AG10803 (cell line): ENCODE measurements at regions not wholly inside any gene's neighbourhood (a gene's known extent, or its start where the extent isn't known, plus 50 kb on each side); places are given as distances from the start of the nearest gene placed in this dataset.
"Not testable (repeated sequence)": the region's sequence is repeated elsewhere in the genome, so short reads cannot be mapped to it uniquely, and the experiment has no call there.

Experiments used
- DNase-seq: peaks from one replicate; pipeline ENCODE4 v3.0.0; 2010; ENCODE audit warnings: low read depth
- H3K4me3 ChIP-seq: 2 replicates; pipeline ENCODE4 v1.5.1; 2011; ENCODE audit warnings: mild to moderate bottlenecking, low read length, control low read depth
- TF ChIP-seq, protein P1 (sequence below): conservative IDR thresholded peaks from 2 replicates; pipeline ENCODE4 v1.5.1; 2011; ENCODE audit warnings: mild to moderate bottlenecking, low read length, control low read depth, inconsistent platforms

DNA sequence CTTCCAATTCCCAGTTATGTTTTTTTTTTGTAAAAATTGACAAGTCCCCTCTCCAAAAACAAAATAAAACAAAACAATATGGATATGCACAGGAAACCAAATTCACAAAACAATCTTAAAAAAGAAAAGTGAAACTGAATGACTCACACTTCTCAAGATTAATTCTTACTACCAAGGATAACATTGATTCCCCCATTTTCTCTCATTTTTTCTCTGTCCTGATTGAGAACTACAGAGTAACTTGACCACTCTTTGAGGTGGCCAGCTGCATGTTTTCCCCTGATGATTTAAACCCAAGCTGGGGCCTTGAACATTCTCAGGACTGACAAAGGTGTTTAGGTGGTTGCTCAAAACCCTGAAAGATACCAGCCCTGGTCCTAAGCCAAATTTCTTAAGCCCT is 149.0 kb downstream of the AHSP start:
- no peak for DNase-seq
- H3K4me3 ChIP-seq, result no peak overlapping the region
- TF ChIP-seq, protein P1, sequence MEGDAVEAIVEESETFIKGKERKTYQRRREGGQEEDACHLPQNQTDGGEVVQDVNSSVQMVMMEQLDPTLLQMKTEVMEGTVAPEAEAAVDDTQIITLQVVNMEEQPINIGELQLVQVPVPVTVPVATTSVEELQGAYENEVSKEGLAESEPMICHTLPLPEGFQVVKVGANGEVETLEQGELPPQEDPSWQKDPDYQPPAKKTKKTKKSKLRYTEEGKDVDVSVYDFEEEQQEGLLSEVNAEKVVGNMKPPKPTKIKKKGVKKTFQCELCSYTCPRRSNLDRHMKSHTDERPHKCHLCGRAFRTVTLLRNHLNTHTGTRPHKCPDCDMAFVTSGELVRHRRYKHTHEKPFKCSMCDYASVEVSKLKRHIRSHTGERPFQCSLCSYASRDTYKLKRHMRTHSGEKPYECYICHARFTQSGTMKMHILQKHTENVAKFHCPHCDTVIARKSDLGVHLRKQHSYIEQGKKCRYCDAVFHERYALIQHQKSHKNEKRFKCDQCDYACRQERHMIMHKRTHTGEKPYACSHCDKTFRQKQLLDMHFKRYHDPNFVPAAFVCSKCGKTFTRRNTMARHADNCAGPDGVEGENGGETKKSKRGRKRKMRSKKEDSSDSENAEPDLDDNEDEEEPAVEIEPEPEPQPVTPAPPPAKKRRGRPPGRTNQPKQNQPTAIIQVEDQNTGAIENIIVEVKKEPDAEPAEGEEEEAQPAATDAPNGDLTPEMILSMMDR, result no peak

DNA sequence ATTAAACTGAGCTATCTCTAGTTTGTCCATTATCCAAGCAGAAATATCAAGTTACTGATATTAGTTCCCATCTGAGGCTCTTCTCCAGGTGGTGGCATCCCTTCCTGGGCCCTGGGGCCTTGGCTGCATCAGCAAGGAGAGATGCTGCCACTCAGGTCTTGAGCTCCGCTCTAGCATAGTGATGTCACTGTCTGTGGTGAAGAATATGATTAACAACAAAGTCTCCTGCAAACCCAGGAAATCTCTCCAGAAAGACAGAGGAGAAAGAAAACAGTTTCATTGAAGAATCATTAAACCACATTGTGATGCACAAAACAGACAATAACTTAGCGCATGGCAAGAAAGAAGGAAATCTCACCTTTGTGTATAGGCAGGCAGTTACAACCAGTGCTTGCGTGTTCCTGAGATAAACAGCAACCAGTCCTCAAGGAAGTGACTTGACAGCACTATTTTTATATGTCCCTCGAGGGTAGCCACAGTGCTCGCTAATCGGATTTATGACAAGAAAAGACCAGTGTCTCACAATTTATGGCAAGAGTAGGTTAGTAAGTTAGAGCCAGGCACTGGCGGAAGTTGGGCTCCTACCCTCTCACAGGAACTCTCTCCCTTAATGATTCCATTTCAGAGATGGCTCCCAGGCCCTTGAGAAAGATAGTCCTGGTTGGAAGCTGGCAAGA is 151.1 kb downstream of the AHSP start:
- TF ChIP-seq, protein P1, result no peak
- DNase-seq, result no peak
- H3K4me3 ChIP-seq, result no peak overlapping the region

DNA sequence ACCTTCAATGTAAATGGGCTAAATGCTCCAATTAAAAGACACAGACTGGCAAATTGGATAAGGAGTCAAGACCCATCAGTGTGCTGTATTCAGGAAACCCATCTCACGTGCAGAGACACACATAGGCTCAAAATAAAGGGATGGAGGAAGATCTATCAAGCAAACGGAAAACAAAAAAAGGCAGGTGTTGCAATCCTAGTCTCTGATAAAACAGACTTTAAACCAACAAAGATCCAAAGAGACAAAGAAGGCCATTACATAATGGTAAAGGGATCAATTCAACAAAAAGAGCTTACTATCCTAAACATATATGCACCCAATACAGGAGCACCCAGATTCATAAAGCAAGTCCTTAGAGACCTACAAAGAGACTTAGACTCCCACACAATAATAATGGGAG is 161.6 kb downstream of the AHSP start:
- not testable (repeated sequence) for DNase-seq, H3K4me3 ChIP-seq

DNA sequence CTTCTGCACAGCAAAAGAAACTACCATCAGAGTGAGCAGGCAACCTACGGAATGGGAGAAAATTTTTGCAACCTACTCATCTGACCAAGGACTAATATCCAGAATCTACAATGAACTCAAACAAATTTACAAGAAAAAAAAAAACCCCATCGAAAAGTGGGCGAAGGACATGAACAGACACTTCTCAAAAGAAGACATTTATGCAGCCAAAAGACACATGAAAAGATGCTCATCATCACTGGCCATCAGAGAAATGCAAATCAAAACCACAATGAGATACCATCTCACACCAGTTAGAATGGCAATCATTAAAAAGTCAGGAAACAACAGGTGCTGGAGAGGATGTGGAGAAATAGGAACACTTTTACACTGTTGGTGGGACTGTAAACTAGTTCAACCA is 164.6 kb downstream of the AHSP start:
- DNase-seq, result not testable (repeated sequence)

DNA sequence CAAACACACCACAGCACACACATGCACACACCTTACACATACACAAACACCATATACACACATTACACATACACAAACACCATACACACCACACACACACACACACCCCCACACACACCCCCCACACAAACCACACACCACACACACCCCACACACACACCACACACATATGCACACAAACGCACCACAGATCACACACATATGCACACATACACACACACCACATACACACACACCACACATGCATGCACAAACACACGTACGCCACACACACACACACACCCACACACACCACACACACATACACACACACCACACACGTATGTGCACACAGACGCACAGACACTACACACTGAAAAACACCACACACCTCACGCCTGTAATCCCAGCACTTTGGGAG is 166.0 kb downstream of the AHSP start:
- TF ChIP-seq, protein P1, result no peak
- no peak overlapping the region for H3K4me3 ChIP-seq
- DNase-seq, result no peak

More for the DNA sequence above, 164.6 kb downstream of the AHSP start:
- H3K4me3 ChIP-seq, result not testable (repeated sequence)

DNA sequence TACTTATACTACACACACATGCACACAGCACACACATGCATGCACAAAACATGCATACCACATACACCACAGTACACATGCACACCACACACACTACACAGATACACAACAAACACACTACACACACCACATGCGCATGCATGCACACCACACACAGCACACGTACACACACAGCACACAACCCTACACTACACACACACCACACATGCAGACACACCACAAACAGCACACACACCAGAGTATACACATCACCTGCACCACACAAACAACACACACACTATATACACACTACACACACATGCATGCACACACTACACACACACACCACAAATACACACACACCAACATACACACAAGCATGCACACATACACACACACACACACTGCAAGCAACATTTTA is 166.8 kb downstream of the AHSP start:
- TF ChIP-seq, protein P1, result no peak
- no peak for DNase-seq

DNA sequence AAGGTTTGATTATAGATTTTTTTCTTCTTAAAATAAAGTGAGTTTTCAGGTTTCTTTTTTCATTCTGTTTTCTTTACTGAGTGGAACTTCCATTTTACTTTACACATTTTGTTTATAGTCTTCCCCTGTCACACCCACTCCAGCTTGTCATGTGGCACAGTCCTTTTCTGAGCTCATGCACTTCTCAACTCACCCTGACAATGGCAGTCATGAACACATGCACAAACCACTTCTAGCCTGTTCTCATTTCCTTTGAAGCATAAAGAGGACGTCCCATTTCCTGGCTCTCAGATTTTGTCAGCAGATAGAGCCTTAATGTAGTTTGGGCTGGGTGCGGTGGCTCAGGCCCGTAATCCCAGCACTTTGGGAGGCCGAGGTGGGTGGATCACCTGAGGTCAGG is 168.0 kb downstream of the AHSP start:
- DNase-seq, result no peak

More for the DNA sequence above, 166.8 kb downstream of the AHSP start:
- no peak overlapping the region for H3K4me3 ChIP-seq

More for the DNA sequence above, 168.0 kb downstream of the AHSP start:
- TF ChIP-seq, protein P1, result no peak
- H3K4me3 ChIP-seq, result no peak overlapping the region
